HG03558 (cell line): ENCODE measurements at regions not wholly inside any gene's neighbourhood (a gene's known extent, or its start where the extent isn't known, plus 50 kb on each side); places are given as distances from the start of the nearest gene placed in this dataset.

Experiments used
- ATAC-seq: cut with Tn5 transposase; IDR thresholded peaks from one replicate; pipeline ENCODE4 v1.9.1; 2021; ENCODE audit warnings: moderate number of reproducible peaks; ENCODE audit not compliant: unreplicated experiment; ENCODE audit errors: extremely low read depth

- ATAC-seq: no peak
Observed at GRCh38 chr13:33763021-33763420, 54.9 kb upstream of the RFC3 start.

DNA sequence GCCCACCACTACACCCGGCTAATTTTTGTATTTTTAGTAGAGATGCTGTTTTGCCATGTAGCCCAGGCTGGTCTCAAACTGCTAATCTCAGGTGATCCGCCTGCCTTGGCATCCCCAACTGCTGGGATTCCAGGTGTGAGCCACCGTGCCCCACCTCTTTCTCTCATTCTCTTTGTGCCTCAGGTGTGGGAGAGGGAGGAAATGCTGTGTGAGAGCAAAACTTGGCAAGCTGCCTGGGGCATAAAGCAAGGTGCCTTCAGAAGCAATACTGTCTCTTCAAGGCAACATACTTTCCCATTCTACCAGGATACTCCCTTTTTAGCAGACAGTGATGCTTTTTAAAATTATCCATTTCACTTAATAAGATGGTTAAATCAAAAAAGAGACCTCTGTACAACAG lies 53.2 kb upstream of the RFC3 start:
- no peak for ATAC-seq

DNA sequence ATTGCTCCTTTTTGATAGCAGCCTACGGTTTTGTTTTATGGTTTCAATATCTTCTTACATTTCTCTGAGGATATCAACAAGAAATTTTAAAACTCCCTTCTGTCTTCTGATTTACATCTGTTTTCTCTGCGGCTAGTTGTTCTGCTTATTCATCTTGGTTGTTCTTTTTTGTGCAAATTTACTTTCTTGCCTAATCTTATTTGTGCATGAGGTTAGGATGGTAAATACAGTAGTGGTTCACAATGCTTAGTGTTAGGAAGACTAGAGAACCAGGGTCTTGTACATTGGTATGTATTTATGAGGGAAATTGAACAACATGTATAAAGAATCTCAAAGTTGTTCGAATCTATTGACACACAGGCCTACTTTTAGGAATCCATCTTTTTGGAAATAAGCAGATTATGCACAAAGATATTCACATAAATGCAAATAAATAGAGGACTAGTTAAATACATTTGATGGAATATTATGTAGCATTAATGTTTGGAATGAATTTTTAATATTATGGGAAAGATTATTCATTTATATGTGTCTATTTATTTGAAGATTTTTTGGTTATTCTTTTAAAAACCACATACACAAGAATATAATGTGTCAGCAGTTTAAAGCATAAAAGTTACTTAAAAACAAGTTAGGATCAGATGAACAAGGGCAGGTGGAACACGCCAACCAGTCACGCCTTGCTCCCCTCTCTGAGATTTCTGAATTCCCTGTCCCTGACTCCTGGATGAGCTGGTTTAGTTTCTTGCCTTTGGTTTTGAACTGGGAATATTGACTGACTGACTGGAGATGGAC lies 51.4 kb upstream of the RFC3 start:
- ATAC-seq: no peak

- ATAC-seq: no peak
Observed at GRCh38 chr13:33767140-33767539, 50.8 kb upstream of the RFC3 start.
